ENCODE measurements at regions not wholly inside any gene's neighbourhood (a gene's known extent, or its start where the extent isn't known, plus 50 kb on each side); places are given as distances from the start of the nearest gene placed in this dataset.

DNA sequence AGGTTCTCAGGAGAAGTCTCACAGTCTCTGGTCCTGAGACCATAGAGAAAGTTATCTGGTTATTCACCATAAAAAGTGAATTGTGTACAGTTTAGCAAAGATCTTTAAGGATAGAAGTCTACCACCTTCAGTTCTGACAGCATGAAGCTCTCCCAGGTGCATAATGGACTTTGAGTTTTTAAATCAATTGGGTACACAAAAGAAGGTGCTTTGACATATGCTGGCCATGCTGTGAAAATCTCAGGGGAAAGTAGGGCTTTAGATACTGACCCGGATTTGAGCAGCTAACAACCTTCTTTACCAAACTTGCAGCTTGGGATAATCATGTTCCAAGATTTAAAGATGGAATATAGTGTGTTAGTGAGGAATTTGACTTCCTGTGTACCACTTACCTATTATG is 264.2 kb downstream of the ZSWIM6 start:
- DNase-seq, result no peak

GRCh38 chr5:61597684-61598083 is 265.6 kb downstream of the ZSWIM6 start:
- DNase-seq, result no peak

DNA sequence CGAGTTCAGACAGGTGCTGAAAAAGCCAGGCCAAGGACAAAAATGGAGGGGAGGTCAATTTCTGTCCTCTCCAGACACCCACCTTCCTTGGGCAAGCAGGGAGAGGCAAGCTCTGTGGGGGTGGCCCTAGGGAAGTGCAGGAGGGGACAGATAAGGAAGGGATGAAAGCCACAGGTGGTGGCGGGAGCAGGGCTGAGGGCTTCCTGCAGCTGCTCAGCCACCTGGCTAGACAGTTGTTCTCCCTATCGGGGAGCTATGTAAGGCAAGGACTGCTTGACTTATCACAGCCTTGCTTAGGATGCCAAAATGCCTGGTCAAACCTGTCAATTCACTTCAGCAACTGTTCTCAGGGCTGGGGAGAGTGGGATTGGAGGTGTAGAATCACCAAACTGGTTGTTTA is 266.1 kb downstream of the ZSWIM6 start:
- DNase-seq, result peak; percentile 7

DNA sequence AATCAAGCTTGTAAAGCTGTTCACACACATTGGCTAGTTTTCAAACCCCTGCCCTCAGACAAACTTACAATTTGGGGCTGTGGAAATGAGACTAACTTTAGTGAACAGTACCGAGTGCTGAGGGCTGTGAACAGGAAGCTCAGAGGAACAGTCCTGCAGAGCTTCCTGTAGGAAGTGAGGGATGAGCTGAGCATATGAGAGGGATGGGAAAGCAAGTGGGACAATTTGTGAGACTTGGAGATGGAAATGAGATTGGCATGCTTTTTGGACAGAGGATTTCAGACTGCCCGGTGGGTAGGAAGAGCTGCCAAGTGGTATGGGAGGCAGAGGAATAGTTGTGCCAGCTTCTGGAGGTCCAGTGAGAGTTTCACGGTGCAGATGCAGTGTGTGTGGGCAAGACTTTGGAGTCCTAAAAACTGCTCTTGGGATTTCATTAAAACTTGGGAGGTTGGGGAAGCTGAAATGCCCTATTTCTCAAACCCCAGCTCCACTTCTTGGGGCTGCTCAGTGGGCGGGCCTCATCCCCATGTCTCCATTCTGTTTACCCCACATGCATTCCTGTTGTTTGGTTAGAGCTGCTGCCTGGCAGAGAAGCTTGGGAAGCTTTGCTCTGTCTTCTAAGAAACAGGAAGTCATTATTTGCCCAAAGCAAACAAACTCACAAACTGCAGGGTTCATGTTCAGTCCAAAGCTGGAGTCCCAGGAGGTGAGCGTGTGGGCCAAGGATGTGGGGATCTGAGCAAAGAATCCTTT is 267.5 kb downstream of the ZSWIM6 start:
- DNase-seq, result no peak

- no peak for DNase-seq
Observed at GRCh38 chr5:61600123-61600444, 268.0 kb downstream of the ZSWIM6 start.

GRCh38 chr5:61600945-61601511 is 269.0 kb downstream of the ZSWIM6 start:
- no peak for DNase-seq

DNA sequence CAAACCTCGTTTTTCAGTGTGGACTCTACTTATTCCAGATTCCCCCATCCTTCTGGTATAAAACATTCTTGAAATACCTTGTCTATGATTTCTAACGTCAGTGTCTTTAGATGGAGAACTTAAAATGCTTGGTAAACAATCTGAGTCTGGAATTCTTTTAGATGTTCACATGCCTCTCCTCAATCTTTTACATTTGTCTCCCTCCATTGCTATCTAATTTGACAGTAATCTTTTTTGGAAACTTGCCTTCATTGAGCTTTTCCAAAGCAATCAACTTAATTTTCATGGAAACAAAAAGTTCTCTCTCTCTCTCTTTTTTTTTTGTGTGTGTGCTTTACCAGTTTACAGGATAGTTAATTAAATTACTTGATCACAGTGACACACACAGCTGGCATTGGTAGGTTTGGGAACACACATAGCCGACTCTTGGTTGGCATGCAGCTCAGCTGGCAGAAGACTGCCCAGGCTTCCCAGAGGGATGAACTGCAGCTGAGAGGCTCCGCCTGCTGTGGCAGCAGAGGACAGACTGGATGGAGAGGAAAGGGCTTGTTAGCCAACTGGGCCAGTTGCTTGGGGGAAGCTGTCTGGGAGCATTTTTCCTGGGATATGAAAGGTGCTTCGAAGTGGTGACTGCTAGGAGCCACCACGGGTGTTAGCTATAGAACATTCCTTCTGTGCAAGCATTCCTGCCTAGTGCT is 271.3 kb downstream of the ZSWIM6 start:
- no peak for DNase-seq

DNA sequence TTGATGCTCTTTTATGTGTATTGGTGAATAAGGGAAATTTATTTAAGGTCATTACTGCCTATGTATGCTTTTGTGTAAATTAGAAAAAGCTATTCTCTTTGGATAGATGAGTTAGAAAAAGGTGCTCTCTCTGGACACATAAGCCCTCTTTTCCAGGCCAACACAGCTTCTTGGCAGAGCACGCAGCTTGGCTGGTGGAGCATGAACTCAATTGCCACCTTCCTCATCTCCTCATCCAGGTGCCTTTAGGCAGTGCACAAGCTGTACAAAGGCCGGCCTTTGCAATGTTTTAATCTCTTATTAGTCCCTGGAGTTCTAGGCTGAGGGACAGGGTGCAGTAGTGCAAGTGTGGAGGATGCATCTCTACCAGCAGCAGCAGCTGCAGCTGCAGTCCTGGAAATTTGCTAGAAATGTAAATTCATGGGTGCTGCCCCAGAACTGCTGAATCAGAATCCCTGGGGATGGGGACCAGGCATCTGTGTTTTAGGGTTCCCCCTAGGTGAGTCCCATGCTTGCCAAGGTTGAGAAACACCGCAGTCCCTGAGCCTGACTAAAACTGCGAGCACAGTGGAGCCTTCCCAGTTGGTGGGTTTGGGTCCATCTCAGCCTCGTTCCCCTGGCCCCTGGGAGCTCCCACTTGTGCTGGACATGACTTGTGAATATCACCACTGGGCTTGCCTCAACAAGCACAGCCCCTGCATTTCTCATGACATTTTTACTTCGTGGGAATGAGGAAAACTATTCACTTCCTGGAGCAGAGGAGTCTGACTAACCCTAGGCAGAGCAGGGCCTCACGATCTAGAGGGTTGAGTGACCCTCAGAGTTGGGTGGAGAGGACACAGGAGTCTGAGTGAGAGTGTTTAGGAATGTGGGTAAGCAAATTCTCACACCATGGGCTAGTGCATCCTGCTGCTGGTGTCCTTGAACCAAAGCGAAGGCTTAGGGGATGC is 272.3 kb downstream of the ZSWIM6 start:
- no peak for DNase-seq

DNA sequence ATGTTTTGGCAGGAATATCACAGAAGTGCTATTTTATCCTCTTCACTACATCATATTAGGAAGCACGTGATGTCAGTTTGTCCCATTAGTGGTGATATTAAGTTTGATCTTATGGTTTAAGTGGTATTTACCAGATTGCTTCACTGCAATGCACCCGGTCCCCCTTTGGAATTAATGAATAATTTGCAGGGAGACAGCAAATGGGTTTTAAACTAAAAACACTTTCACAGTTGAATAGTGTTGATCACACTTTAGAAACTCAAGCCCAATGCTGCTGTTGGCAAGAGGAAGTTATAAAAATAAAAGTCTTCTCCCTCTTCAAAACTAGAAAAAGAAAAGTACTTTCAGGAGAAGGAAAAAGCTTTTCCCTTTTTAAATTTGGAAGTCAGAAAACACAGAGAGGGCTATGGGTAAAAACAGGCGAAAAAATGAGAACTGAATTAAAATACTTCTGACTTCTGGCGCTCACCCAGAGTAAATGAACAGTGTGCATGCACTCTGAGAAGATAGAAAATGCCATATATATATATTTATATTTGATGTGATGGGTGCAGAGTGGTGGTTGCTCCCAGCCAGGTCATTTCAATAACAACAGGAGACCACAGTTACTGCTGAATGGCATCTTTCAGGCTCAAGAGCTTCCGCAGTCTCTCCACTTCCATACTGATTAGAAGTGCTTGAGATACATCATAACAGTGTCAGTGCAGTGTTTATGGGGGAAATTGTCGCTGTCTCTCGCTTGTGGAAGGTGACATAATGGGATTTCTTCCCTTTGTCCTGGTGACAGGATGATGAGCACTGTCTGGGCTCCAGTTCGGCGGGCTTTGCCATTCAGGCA is 278.0 kb downstream of the ZSWIM6 start:
- DNase-seq, result no peak

DNA sequence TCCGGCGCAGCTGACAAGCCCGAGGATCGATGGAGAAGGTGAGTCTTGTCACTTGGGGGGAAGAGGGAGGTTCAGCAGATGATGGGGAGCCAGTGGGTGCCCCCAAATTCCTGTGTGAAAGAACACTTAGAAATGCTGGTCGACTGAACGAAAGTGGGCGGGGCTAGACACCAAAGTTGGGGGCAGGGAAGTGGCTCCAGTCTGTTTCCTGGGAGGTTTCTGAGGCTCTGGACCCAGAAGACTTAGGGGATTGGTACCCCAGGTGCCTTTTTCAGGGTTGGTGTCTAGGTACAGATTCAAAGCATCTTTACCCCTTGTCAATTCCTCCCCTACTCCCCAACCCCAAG is 278.6 kb downstream of the ZSWIM6 start:
- no peak for DNase-seq

DNA sequence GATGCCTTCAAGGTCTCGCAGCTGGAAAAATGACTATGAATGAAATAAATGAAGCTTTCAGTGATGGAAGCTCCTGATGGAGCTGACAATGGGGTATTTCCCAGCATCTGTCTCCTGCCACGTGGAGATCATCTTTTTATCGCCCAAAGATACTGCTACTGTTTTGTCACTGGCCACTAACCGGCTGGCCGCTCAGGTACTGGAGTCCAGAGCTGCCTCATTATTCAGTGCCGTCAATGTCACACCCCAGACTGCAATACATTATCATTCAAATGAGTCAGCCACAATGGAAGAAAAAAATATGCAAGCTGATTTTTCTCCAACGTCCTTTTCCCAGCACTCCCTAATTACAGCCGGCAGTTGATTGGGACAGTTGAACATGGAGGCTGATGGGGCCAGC is 280.4 kb downstream of the ZSWIM6 start:
- no peak for DNase-seq

DNA sequence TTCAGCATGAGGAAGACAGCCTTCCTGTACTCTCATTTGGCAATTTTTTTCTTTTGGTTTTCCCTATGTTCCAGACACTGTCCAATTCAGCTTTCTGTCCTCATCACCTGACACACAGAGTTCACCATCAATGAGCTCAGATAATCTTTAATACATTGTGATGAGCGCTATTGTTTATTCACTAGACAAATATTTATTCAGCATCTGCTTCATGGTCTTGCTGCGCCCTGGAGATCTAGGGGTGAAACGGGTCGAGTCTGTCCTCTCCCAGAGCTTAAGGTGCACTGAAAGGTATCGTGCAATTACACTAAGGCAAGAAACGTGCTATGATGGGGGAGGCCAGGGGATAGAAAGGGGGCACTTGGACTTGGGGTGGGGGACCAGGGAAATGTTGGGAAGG is 281.6 kb downstream of the ZSWIM6 start:
- DNase-seq, result no peak

- DNase-seq, result no peak
Observed at GRCh38 chr5:61614606-61615005, 282.5 kb downstream of the ZSWIM6 start.

DNA sequence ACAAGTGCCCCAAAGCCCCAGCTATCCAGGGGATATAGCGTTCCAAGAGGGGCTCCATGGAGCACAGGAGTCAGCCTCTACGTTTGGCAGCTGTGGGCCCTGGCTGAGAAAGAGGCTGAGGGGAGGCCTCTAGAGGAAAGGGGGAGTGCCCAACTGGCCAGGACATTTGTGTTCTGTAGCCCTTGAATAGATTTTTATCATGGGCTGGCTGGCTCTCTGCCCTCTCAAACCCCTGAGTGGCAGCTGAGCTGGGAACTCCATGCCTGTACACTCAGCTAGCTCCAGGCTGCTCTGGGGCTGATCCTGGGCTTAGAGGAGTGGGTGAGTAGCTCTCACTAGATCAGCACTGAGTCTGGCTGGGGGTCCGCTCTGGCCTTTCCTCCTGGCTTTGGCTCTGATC is 285.0 kb downstream of the ZSWIM6 start:
- peak; percentile 13 for DNase-seq

- no peak for DNase-seq
Observed at GRCh38 chr5:61617995-61618525, 286.0 kb downstream of the ZSWIM6 start.

- DNase-seq, result no peak
Observed at GRCh38 chr5:61618577-61618976, 286.5 kb downstream of the ZSWIM6 start.

DNA sequence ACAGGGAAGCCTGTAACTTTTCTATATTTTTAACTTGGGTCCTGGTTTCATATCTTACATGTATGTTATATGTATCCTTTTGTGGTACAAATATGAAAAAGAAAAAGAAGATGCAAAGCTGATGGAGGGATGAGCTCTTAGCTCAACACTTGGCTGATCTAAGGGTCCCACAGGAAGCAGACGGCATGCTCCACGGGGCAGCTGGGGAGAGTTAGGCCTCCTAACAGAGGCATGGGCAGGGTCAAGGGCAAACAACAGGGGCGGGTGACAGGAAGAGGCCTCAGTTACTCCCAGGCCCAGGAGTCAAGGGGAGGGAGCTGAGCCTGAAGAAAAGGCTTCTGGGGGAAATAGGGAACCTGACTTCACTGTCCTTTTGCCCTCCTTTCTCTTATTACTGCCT is 287.2 kb downstream of the ZSWIM6 start:
- DNase-seq, result no peak

- DNase-seq, result no peak
Observed at GRCh38 chr5:61619777-61620518, 287.9 kb downstream of the ZSWIM6 start.

- no peak for DNase-seq
Observed at GRCh38 chr5:61620699-61621182, 288.7 kb downstream of the ZSWIM6 start.

DNA sequence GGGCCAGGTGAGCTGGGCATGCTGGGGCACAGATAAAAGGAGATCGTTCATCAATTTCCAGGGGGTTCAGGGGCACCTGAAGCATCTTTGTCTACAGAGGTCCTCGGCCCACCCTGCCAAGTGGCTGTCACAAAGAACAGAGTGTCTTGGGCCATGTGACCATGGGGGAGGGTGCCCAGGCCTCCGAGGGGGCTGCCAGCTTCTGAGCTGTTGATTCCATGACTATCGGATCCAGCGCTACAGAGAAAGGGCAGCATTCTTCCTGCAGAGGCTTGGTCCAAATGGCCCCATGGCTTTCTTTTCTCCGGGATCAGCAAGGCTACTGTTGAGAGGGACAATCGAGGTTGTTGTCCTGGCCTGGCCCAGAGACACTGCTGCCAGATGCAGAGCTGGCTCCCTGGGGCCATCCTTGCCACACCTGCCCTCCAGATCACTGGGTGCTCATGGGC is 289.2 kb downstream of the ZSWIM6 start:
- DNase-seq, result no peak

DNA sequence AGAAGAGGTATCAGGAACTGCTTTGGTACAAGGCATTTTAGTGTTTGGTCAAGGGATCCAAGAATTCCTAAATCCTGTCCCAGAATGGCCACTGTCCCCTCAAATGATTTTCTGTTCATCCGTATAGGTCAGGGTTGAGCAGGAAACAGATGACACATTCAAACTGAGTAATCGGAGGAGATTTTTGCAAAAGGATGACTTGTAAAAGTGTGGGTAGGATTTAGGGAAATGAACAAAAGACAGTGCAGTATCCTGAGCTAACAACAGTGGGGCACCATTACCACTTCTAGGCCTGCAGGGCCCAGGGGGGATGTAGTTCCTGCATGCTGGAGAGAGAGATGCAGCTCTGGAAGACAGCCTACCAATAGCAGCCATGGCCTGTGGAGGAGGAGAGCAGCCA is 290.1 kb downstream of the ZSWIM6 start:
- no peak for DNase-seq

Data from hematopoietic multipotent progenitor cell treated with erythropoietin and hydrocortisone succinate and interleukin-3 and kit ligand, for 4 days (in vitro differentiated cells).